Stimulated activated naive CD4-positive, alpha-beta T cell (primary cell): ENCODE measurements at regions not wholly inside any gene's neighbourhood (a gene's known extent, or its start where the extent isn't known, plus 50 kb on each side); places are given as distances from the start of the nearest gene placed in this dataset.
"Not testable (repeated sequence)": the region's sequence is repeated elsewhere in the genome, so short reads cannot be mapped to it uniquely, and the experiment has no call there.

ENCODE experiments used
- DNase-seq, 6 experiments: peaks; one replicate each; lab custom pipeline; 2025; lab: John Stamatoyannopoulos, UW

- DNase-seq = no peak
These were observed 130.8 kb downstream of the DNAJB6 start for GRCh38 chr7:157467496-157468212.

DNA sequence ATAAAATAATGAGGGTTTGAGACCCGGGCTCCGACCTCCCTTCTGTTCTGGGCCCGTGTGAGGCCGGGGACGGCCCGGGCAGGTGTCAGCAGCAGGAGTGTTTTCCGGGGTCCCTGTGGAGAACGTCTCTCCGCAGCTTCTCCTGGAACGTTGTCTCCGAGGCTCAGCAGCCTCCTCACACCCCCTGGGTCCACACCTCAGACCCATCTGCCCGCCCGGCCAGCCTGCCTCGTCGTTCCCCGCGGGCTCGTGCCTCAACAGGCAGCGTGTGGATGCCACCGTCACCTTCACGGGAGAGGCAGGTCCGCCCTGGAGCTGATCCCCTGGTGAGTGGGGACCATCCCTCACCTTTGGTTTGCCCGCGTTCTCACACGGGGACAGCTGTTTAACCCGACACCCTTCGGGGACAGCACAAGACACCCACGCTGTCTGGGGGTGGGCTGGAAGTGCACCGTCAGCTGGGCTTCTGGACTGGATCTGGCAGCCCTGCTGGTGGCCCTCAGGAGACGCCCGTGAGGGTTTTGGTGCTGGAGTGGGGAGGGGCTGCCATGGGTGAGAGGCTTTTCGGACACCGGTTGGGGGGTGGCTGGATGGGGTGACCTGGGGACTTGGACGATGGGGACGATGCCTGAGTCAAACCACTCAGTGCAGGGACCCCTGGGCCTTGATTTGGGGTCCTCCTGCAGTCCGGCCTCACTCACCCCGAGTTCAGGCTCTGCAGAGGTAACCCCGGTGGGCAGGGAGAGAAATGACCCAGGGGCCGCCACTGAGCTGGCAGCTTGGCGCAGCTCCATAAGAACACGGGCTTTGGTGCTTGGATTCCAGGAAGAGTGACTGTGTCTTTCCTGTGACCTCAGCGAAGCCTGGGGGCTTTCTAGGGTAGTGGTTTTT lies 131.7 kb downstream of the DNAJB6 start:
- no peak for DNase-seq

DNA sequence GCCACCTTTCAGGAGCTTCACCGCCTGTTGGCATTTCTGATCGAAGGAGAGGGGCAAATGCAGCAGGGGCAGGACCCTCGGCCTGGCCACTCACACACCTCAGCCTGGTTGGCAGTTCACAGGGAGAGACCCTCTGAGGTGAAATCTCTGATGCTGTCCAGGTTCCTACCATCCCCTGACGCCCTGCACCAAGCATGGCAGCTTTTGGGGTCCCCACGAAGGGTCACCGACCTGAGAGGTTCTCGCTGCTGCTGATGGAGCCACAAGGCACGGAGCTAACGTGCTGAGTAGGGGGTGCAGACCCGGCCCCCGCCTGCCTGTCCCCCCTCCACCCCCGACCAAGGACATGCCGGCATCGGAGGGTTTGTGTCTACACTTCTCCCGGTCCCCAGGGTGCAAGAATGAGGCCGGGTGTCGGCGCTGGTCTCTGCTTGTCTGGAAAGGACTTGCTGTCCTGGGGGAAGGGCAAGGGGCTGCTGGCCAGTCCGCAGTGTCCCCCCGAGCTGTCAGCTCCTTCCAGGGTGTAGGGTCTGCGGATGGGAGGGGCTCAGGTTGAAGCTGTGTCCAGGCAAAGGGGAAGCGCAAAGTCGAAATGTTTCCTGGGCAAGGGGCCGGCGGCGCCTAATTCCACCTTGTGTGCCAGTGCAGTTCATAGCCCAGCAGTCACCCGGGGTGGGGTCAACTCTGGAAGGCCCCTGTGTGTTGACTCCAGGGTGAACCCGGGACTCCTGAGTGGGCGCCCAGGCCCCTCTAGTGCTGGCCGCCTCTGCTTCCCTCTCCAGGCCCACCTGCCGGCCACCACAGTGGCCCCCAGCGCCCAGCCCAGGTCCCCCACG lies 132.6 kb downstream of the DNAJB6 start:
- DNase-seq = no peak

DNA sequence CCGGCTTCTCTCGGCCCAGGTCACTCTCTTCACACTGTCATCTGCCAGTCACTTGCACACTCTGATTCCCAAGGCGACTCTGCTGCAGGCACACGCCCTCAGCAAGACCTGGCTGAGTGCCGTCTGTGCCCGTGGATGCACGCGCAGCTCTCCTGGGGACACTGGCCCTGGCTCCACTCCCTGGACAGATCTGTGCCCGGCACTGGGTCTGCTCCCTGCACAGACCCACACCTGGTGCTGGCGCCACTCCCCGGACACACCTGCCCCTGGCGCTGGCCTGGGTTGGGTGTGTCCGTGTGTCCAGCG lies 133.2 kb downstream of the DNAJB6 start:
- no peak for DNase-seq

- DNase-seq = no peak
These were observed 133.9 kb downstream of the DNAJB6 start for GRCh38 chr7:157470701-157471131.

DNA sequence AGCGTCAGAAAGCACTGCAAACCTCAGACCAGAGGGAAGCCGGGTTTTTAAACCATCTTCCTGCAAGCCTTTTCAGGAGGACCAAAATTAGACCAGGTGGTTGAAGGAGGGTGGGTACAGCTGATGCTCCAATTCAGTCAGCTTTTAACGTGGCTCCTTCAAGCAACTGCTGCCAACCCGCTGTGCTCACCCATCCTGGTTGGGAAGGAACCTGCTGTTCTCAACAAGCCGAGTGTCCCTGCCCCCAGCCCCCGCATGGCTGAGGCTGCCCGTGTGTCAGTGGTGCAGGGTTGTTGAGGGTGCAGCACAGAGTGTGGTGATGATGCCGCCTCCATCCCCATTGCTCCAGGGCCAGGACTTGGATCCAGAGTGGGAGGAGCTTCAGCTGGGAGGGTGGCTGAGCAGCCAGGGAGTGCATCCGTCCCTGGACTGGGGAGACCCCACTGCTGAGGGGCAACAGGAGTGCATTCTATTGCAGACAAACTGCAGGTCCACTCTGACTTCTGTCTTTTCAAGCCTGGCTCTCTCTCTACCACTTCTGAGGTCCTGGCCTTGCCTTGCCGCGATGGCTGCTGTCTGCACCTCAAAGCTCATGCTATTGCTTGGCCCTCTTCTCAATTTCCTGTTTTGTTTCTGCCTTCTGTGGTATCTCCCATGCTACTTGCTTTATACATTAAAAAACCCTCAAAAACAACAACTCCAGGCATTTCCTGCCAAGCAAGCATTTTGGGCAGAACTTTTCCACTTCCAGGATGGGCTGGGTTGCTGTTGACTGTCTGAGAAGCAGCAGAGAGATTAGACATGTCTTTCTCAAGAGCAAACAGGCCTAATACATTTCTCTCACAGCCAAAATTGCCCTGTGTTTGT lies 134.7 kb downstream of the DNAJB6 start:
- peak in 4 of 6 experiments; percentile 21 to 82 (median 80) for DNase-seq

GRCh38 chr7:157472311-157473050 lies 135.7 kb downstream of the DNAJB6 start:
- no peak for DNase-seq

GRCh38 chr7:157473051-157473569 lies 136.3 kb downstream of the DNAJB6 start:
- no peak for DNase-seq

DNA sequence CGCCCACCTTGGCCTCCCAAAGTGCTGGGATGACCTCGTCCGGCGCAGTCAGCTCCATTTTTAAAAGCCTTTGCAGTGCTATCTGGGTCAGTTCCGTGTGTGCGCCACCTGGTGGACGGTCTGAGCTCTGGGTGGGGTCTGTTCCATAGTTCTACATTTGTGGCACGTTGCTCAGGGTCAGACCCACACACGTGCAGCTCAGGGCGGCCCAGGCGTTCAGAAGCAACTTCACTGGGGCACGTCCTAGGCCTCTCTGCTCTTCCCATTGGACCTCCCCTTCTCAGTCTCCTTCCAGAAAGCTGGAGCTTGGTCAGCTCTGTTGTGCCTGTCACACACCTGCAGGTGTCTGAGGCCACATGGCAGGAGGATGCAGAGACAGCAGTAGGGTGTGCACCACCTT lies 137.9 kb downstream of the DNAJB6 start:
- DNase-seq = no peak

- DNase-seq = no peak
These were observed 138.3 kb downstream of the DNAJB6 start for GRCh38 chr7:157475095-157475494.

- no peak for DNase-seq
These were observed 138.8 kb downstream of the DNAJB6 start for GRCh38 chr7:157475601-157476000.

- DNase-seq = no peak
These were observed 139.4 kb downstream of the DNAJB6 start for GRCh38 chr7:157476201-157476600.

DNA sequence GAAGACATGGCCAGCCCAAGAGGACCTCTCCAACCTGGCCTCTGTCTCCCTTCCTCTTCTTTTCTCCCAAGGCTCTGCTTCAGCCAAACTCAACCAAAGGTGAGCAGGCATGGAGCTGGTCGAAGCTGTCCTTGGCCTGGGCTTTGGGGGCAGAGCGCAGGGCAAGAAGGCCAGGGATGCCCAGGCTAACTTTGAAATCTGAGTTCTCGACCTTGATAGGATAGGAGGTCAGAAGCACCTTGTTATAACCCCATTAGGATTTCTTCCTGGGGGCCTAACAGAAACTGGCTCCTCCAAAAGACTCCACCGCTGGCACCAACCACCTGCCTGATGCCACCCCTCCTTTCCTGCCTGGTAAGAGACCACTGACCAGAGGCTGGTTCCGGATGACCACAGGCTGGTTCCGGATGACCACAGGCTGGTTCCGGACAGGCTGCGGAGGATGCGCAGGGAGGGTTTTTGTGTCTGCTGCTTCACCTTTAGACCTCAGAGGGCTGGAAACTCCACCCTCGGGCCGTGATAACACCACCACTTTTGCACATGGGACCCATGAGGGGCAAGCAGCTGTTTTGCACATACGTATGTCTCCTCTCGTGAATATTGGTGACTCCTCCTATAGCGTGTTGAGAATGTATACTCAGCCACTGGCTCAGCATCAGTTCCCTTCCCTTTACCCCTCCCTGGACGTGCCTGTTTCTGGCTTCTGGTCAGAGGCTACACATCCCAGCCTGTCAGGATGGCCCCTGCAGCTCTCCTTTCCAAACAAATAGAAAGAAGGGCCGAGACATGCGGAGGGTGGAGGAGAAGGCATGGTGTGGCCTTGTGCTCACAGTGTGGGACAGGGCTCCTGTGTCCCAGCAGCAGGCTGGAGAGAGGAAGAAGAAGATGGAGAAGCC lies 140.1 kb downstream of the DNAJB6 start:
- DNase-seq = no peak

DNA sequence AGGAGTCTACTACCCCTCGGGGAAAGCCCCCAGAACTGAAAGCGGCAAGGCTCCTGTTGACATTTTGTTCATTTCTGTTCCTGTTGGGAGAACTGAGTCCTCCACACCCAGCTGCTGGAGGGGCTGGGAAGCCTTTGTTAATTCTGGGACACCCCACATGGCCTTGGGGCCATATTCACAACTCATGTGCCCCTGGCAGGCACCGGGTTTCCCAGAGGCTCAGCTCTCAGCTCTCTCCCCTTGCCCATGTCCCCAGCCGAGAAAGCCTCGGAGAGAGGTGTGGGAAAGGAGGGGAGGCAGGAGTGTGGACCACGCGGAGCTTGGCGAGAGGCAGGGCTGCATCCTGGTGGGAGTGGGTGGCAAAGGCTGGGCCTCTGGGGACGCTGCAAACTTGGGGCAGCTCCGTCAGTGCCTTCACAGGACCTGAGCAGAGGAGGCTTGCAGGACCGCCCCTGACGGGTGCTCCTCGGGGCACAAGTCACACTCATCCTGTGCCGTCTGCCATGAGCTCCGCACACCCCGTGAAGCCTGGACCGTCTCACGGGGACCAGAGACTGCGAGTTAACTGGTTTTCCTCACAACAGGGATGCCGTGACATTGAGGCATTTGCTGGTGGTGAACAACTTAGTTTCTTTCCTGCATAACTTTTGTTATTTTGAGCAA lies 140.9 kb downstream of the DNAJB6 start:
- peak in 3 of 6 experiments; percentile 19 to 24 (median 22) for DNase-seq

GRCh38 chr7:157478611-157479010 lies 141.8 kb downstream of the DNAJB6 start:
- DNase-seq = not testable (repeated sequence)

DNA sequence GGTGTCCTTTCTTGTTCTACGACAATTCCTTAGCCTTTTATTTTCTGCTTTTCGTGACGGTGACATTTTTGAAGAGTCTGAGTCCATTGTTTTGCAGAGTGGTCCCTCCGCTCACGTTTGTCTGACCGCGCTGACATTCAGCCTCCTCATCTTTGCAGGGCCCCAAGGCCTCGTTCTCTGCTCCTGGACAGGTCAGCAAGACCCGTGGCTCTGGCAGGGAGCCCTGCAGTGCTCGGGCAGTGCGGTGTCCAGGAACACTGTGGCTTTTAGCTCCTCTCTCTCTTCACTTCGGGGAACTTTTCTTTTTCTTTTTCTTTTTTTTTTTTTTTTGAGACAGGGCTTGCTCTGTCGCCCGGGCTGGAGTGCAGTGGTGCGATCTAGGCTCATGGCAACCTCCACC lies 142.5 kb downstream of the DNAJB6 start:
- no peak for DNase-seq

DNA sequence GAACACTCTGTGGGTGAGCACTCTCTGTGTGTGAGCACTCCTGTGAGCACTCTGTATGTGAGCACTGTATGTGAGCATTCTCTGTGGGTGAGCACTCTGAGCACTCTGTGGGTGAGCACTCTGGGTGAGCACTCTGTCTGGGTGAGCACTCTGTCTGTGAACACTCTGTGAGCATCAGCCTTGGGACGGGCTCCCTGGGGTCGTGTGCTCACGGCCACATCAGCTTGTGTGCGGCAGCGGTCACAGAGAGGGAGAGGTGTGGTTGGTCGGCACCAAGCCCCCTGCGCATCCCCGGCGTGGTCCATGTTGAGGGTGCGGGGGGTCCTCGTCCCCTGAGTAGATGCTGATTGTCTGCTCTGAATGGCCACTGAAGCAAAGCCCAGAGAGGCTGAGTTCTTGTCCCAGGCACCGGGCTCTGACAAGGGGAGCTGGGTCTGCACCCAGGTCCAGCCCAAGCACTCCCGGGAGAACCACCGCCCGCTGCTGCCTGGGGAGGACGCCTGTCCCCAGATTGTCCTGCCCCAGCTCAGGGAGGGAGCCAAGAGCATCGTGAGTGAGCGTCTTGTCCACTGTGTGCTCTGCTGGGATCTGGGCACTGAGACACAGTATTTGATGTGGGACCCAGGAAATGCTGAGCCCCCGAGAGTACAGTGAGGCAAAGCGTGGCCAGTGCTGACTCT lies 143.7 kb downstream of the DNAJB6 start:
- no peak for DNase-seq

- DNase-seq = no peak
These were observed 144.6 kb downstream of the DNAJB6 start for GRCh38 chr7:157481389-157481788.
